ENCODE measurements at regions not wholly inside any gene's neighbourhood (a gene's known extent, or its start where the extent isn't known, plus 50 kb on each side); places are given as distances from the start of the nearest gene placed in this dataset.

- no peak for TF ChIP-seq CTCF (IDR thresholded peaks at IDR 0.05)
- TF ChIP-seq POLR2A (IDR thresholded peaks at IDR 0.05) = no peak
Measured at GRCh38 chr7:17396692-17397091, 98.2 kb downstream of the AHR start.
